K562 (cell line): ENCODE measurements at regions not wholly inside any gene's neighbourhood (a gene's known extent, or its start where the extent isn't known, plus 50 kb on each side); places are given as distances from the start of the nearest gene placed in this dataset.
A peak's percentile ranks its signal among the peaks of the same experiment; 100 is the strongest.

Source experiments
- ASH1L ChIP-seq: fragments of 450-650 bp; IDR thresholded peaks from 2 replicates; pipeline ENCODE4 v1.6.1; 2018; ENCODE audit warnings: borderline replicate concordance, mild to moderate bottlenecking, low read depth; ENCODE audit not compliant: partially characterized antibody
- CBFA2T3 ChIP-seq: fragments of 450-650 bp; IDR thresholded peaks from 2 replicates; pipeline ENCODE4 v1.6.1; 2017
- CUX1 ChIP-seq: fragments of 200-800 bp; sonication (Bioruptor generic); IDR thresholded peaks from 2 replicates; pipeline ENCODE4 v1.6.1; 2016; ENCODE audit warnings: missing genetic modification characterization, missing compliant biosample characterization
- E2F6 ChIP-seq, 2 experiments: IDR thresholded peaks; 2 replicates each; pipeline ENCODE4 v1.6.1; 2011; ENCODE audit warnings: borderline replicate concordance in 1 of 2, control low read depth in 1 of 2, low read depth in 1 of 2, low read length in 1 of 2, mild to moderate bottlenecking in 1 of 2, mixed read lengths in 1 of 2, moderate library complexity in 1 of 2; ENCODE audit not compliant: insufficient read depth in 1 of 2, insufficient read length in 1 of 2, poor library complexity in 1 of 2, severe bottlenecking in 1 of 2; ENCODE audit errors: extremely low read depth in 1 of 2
- FOS ChIP-seq: IDR thresholded peaks from 3 replicates; pipeline ENCODE4 v1.6.1; 2011; ENCODE audit not compliant: insufficient read length; ENCODE audit errors: extremely low read depth
- HNRNPH1 ChIP-seq: fragments of 200-400 bp; formaldehyde crosslinking; optimal IDR thresholded peaks from 2 replicates; pipeline ENCODE3; 2017; ENCODE audit warnings: low read depth, mild to moderate bottlenecking, low read length, moderate library complexity
- HNRNPL ChIP-seq: fragments of 200-400 bp; formaldehyde crosslinking; IDR thresholded peaks from 2 replicates; pipeline ENCODE4 v1.6.1; 2017; ENCODE audit warnings: low read depth, mild to moderate bottlenecking, low read length
- HOMEZ ChIP-seq: fragments of 250-450 bp; sonication (Bioruptor Pico); IDR thresholded peaks from 2 replicates; pipeline ENCODE4 v1.4.0; 2020; ENCODE audit warnings: mild to moderate bottlenecking, moderate library complexity
- KLF13 ChIP-seq: fragments of 450-650 bp; IDR thresholded peaks from 2 replicates; pipeline ENCODE4 v1.6.1; 2016; ENCODE audit warnings: missing genetic modification characterization, low read depth, mild to moderate bottlenecking, missing compliant biosample characterization, moderate library complexity, borderline replicate concordance
- MAFK ChIP-seq: IDR thresholded peaks from 2 replicates; pipeline ENCODE4 v1.6.1; 2011; ENCODE audit warnings: low read length, improper control_type of control experiment
- NR1H2 ChIP-seq: sonication (generic); formaldehyde crosslinking; IDR thresholded peaks from 2 replicates; pipeline ENCODE4 v1.4.0; 2020; ENCODE audit warnings: mild to moderate bottlenecking, missing genetic modification reagents
- PHB2 ChIP-seq: fragments of 450-650 bp; IDR thresholded peaks from 2 replicates; pipeline ENCODE4 v1.6.1; 2017; ENCODE audit warnings: low read depth
- POLR3G ChIP-seq: IDR thresholded peaks from 2 replicates; pipeline ENCODE4 v1.6.1; 2011; ENCODE audit not compliant: insufficient read length, insufficient replicate concordance; ENCODE audit errors: extremely low read depth
- RAD21 ChIP-seq, 2 experiments: fragments of 250-450 bp in 1 of 2; fragments of 450-650 bp in 1 of 2; sonication (Bioruptor Pico) in 1 of 2; formaldehyde crosslinking in 1 of 2; IDR thresholded peaks in 1 of 2; conservative IDR thresholded peaks in 1 of 2; 2 replicates each; pipeline versions ENCODE4 v1.4.0 to v1.8.0; 2020 to 2022; ENCODE audit warnings: mild to moderate bottlenecking in 2 of 2, moderate library complexity in 1 of 2
- SIX5 ChIP-seq, 2 experiments: IDR thresholded peaks; 2 replicates each; pipeline ENCODE4 v1.6.1; 2011; ENCODE audit warnings: low read length in 2 of 2, borderline replicate concordance in 1 of 2, low read depth in 1 of 2, mild to moderate bottlenecking in 1 of 2, moderate library complexity in 1 of 2; ENCODE audit not compliant: insufficient read depth in 1 of 2
- SREBF2 ChIP-seq: sonication (generic); formaldehyde crosslinking; IDR thresholded peaks from 2 replicates; pipeline ENCODE4 v1.4.0; 2020; ENCODE audit warnings: mild to moderate bottlenecking, missing genetic modification reagents
- TCFL5 ChIP-seq: fragments of 250-450 bp; sonication (Bioruptor Pico); conservative IDR thresholded peaks from 2 replicates; pipeline ENCODE4 v1.6.1; 2021; ENCODE audit warnings: mild to moderate bottlenecking, moderate library complexity, matching md5 sums
- TEAD4 ChIP-seq, 2 experiments: sonication (generic) in 1 of 2; formaldehyde crosslinking in 1 of 2; IDR thresholded peaks; 2 replicates each; pipeline versions ENCODE4 v1.6.1 to v1.8.0; 2012 to 2022; ENCODE audit warnings: borderline replicate concordance in 1 of 2, inconsistent platforms in 1 of 2, low read length in 1 of 2, mild to moderate bottlenecking in 1 of 2, missing genetic modification reagents in 1 of 2
- ZNF561 ChIP-seq: fragments of 450-650 bp; formaldehyde crosslinking; conservative IDR thresholded peaks from 2 replicates; pipeline ENCODE4 v1.4.0; 2020; ENCODE audit warnings: mild to moderate bottlenecking, moderate library complexity
- ZNF707 ChIP-seq: fragments of 250-450 bp; sonication (Bioruptor Pico); conservative IDR thresholded peaks from 2 replicates; pipeline ENCODE4 v1.8.0; 2022; ENCODE audit warnings: inconsistent platforms, mild to moderate bottlenecking, moderate library complexity

- TF ChIP-seq POLR3G: no peak
- no peak for TF ChIP-seq MAFK
- no peak for TF ChIP-seq HNRNPL
- no peak for TF ChIP-seq KLF13 (tag)
- no peak for TF ChIP-seq ZNF707 (CRISPR knock-in tag)
- peak; percentile 17; the same call in 1 of the 2 replicates for TF ChIP-seq CBFA2T3
- no peak for TF ChIP-seq NR1H2 (CRISPR knock-in tag)
- TF ChIP-seq TCFL5 (CRISPR knock-in tag): no peak
- peak; percentile 85 to 94 for TF ChIP-seq RAD21 (CRISPR knock-in tag; conservative IDR thresholded peaks at IDR 0.05 in 1 of 2, IDR thresholded peaks at IDR 0.05 in 1 of 2)
- TF ChIP-seq HOMEZ (CRISPR knock-in tag): no peak
- TF ChIP-seq FOS: no peak
- TF ChIP-seq HNRNPH1: no peak
- TF ChIP-seq ASH1L: no peak
- no peak for TF ChIP-seq CUX1 (CRISPR knock-in tag)
- TF ChIP-seq PHB2: no peak
- TF ChIP-seq SIX5 (IDR thresholded peaks at IDR 0.05; ENCODE audit: borderline replicate concordance in 1 of 2, insufficient read depth in 1 of 2, low read depth in 1 of 2, low read length in 2 of 2): no peak
- no peak for TF ChIP-seq ZNF561
- TF ChIP-seq E2F6 (IDR thresholded peaks at IDR 0.05; ENCODE audit: borderline replicate concordance in 1 of 2, extremely low read depth in 1 of 2, insufficient read depth in 1 of 2, insufficient read length in 1 of 2, low read depth in 1 of 2, low read length in 1 of 2, poor library complexity in 1 of 2, severe bottlenecking in 1 of 2): peak; percentile 43 to 63
- 0 out of 2 replicates have a peak, but pooled peaks have one; percentile 10 for TF ChIP-seq TEAD4 (IDR thresholded peaks at IDR 0.05; ENCODE audit: low read length)
- no peak for TF ChIP-seq TEAD4 (CRISPR knock-in tag; IDR thresholded peaks at IDR 0.05; ENCODE audit: borderline replicate concordance)
- TF ChIP-seq SREBF2 (CRISPR knock-in tag): no peak
These were observed 204.1 kb upstream of the CIBAR2 start (continued) for GRCh38 chr16:85316321-85316919.
